ENCODE measurements at regions not wholly inside any gene's neighbourhood (a gene's known extent, or its start where the extent isn't known, plus 50 kb on each side); places are given as distances from the start of the nearest gene placed in this dataset.

DNA sequence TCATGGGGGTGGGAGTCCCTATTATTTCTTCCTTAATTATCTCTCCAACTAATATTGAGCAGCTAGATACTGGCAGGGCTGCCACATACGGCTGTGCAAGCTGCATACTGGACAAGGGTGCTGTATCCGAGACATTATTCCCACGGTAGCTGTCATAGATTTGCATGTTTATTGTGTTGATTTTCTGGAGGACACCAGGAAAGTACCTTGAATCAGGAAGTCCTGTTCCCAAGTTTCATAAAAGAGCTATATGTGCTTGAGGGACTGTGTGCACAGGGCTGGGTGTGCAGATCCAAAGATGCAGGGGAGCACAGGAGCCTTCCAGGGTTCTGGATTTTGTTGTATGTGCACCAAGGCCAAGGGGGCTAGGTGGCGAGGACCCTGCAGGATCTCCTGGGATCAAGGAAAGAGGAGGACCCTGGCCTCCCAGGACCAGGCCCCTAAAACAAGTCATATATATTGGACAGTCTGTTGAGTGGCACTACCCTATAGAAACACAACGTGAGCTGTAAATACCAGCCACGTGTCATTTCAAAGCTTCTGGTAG is 119.2 kb upstream of the ALDH1A3 start:
- DNase-seq (ENCODE audit: low read depth), result no peak
- TF ChIP-seq, protein P1, sequence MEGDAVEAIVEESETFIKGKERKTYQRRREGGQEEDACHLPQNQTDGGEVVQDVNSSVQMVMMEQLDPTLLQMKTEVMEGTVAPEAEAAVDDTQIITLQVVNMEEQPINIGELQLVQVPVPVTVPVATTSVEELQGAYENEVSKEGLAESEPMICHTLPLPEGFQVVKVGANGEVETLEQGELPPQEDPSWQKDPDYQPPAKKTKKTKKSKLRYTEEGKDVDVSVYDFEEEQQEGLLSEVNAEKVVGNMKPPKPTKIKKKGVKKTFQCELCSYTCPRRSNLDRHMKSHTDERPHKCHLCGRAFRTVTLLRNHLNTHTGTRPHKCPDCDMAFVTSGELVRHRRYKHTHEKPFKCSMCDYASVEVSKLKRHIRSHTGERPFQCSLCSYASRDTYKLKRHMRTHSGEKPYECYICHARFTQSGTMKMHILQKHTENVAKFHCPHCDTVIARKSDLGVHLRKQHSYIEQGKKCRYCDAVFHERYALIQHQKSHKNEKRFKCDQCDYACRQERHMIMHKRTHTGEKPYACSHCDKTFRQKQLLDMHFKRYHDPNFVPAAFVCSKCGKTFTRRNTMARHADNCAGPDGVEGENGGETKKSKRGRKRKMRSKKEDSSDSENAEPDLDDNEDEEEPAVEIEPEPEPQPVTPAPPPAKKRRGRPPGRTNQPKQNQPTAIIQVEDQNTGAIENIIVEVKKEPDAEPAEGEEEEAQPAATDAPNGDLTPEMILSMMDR (conservative IDR thresholded peaks at IDR 0.05; ENCODE audit: low read length), result no peak
- H3K4me3 ChIP-seq (ENCODE audit: low read length), result no peak overlapping the region

DNA sequence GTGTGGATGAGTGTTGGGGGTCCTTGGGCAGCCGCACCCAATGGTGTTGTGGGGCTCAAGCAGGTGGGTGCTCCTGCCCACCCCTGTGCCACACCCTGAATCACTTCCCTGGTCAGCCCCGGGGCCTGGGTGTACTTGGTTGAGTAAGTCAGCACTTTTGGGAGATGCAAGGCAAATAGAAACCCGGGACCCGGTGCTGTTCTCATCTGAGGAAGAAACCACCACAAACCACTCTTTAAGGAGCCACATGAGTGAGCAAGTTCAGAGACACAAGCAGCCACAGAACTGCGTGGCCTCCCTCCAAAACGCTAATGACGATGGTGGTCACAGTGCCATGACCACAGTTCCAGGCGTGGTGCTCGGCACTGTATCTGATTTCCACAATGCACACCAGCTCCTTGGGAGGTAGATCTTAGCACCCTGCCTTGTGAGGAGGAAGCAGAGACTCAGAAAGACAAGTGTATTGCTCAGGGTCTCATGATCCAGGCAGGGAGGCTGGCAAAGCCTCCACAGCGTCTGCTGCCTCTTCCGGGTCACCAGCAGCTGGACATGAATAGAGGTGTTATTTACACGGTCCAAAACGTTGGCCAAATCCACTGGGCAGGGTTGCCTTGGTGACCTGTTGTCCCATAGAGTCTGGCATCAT is 118.2 kb upstream of the ALDH1A3 start:
- TF ChIP-seq, protein P1 (conservative IDR thresholded peaks at IDR 0.05; ENCODE audit: low read length), result no peak
- no peak overlapping the region for H3K4me3 ChIP-seq (ENCODE audit: low read length)
- no peak for DNase-seq (ENCODE audit: low read depth)

DNA sequence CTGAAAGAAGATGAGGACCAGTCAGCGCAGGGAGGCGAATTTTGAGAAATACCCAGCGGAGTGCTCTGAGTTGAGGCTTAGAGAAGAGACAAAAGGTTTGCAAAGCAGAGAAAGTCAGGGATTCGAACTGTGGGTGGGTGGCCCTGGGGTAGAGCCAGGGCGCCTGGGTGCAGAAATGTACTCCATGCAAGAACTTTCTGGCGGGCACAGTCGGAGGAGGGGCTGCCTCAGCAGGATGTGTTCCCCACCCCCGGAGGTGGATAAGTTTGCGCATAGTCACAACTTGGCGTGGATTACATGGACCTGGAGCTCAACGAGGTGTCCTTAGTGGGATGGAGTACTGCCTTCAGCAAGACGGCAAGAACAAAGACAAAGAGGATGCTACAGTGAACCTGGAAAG is 117.3 kb upstream of the ALDH1A3 start:
- DNase-seq (ENCODE audit: low read depth), result no peak
- H3K4me3 ChIP-seq (ENCODE audit: low read length), result no peak overlapping the region
- TF ChIP-seq, protein P1 (conservative IDR thresholded peaks at IDR 0.05; ENCODE audit: low read length), result no peak

DNA sequence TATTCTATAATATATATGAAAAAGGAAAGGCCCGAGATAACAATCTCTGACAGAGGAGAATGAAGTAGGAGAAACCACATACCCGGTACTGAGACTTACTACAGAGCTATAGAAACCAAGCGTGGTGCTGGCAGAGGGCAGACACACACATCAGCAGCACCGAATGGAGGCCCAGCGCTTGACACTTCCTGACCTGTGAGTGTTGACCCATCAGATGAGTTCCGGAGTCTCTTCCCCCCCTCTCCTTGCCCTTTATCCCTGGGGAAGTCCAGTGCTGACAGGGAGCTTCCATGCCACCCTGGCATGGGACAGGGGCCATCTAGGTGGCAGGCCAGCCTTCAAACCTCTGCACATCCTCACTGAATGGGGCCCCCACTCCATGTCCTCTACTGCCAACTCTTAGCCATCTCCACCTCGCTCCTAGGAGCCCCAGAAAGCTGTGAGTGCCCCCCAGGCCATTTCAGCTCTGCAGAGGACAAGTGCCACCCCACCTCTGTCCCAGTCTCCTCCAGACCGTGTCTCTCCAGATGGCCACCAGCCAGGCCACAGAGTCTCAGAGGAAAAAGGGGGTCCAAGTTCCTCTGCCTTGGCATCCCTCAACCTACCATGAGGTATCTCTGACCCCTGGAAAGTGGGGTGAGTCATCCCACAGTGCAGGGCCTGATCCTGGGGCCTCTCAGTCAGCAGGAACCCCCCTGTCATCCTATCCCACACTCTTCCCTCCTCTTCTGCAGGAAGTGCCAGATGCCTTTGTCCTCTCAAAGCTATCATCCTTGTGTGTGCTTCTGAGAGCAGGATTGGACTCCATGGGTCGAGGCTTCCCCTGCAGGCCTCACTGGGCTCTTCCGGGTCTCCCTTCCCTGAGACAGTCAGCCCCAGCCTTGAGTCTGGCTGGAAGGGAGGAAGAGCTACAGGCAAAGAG is 116.5 kb upstream of the ALDH1A3 start:
- TF ChIP-seq, protein P1 (conservative IDR thresholded peaks at IDR 0.05; ENCODE audit: low read length), result no peak
- H3K4me3 ChIP-seq (ENCODE audit: low read length), result no peak overlapping the region
- no peak for DNase-seq (ENCODE audit: low read depth)

DNA sequence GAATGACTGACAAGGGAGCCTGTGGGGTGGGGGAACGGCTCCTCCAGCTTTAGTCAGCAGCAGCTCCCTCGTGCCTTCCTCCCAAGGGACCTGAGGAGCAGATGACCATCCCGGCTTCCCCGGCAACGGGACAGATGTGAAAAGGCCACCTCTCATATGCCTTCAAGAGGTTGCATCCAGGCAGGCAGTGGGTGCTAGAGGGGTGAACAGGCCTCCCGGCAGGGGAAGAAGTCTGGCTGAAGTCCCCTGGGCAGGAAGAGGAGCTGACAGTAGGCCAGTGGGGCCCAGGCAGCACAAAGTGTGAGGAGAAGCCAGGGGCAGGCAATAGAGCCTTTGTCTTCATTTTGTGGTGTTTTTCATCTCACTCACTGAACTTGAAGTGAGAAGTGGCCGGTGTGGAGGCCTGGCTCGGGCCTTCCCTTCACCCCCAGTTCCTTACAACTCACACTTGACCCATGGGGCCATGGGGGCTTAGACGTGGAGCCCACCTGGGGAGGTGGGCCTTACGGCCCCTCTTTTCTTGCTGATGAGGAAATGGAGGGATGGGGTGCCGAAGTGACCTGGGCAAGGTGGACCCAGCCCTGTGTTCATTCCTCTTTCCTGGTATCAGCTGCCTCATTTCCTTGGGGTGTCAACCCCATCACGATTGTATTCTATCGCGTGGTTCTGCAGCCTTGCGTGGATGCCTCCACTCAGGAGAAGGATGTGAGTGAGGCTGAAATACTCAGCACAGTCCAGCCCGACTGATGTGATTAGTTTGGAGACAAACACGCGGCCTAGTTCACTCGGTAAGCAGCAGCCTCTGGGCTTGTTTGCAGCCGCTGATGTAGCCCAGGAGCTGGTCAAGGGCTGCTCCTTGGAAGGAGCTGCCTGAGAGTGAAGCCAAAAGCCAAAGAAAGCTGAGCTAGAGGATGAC is 115.5 kb upstream of the ALDH1A3 start:
- no peak for DNase-seq (ENCODE audit: low read depth)
- TF ChIP-seq, protein P1 (conservative IDR thresholded peaks at IDR 0.05; ENCODE audit: low read length), result no peak
- no peak overlapping the region for H3K4me3 ChIP-seq (ENCODE audit: low read length)

DNA sequence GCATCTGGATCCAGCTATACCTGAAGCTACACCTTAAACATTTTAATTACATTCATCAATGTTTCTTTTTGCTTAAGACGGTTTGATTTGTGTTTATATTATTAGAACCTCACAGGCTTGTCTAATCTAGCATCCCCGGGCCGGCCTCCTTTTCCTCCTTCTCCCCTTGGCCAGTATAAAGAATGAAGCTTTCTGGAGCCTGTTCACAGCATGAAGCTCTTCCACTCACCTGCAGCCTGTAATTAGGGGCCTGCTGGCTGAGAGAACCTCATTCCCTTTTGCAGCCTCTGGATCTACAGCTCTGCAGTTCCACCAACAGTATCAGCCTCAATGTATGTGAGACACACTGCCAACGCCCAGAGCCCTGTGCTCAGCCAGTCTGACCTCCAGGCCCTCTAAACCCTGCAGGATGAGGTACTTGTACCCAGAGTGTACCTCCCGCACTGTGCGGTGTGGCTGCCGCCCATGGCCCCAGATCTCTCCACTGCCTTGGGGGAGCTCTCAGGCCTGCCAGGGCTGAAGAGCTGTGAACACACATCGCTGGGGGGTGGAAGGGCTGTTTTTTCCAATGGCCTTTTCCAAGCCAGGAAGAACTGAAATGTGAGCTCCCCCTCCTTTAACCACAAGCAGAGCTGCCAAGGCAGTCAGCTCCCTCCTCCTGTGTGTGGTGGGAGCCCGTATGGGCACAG is 114.7 kb upstream of the ALDH1A3 start:
- peak; percentile 83 for DNase-seq (ENCODE audit: low read depth)
- H3K4me3 ChIP-seq (ENCODE audit: low read length), result no peak overlapping the region
- TF ChIP-seq, protein P1 (conservative IDR thresholded peaks at IDR 0.05; ENCODE audit: low read length), result no peak
